ENCODE measurements at regions not wholly inside any gene's neighbourhood (a gene's known extent, or its start where the extent isn't known, plus 50 kb on each side); places are given as distances from the start of the nearest gene placed in this dataset.

- H3K9ac ChIP-seq (ENCODE audit: low read length): no peak overlapping the region
- H3K27me3 ChIP-seq (ENCODE audit: insufficient read depth, low read depth, low read length): no peaks in the 10 kb centered on the region
- H3K36me3 ChIP-seq (ENCODE audit: insufficient read depth, low read length): no peaks in the 10 kb centered on the region
- H3K4me2 ChIP-seq (ENCODE audit: low read length): no peak overlapping the region
- TF ChIP-seq TAF1 (IDR thresholded peaks at IDR 0.05; ENCODE audit: low read depth) (no peak), MXI1 (conservative IDR thresholded peaks at IDR 0.05; ENCODE audit: poor library complexity, severe bottlenecking) (no peak), EP300 (conservative IDR thresholded peaks at IDR 0.05; ENCODE audit: poor library complexity, severe bottlenecking) (no peak), EZH2 (IDR thresholded peaks at IDR 0.05; ENCODE audit: borderline replicate concordance, insufficient read depth, low read length, poor library complexity, severe bottlenecking) (no peak), SMC3 (conservative IDR thresholded peaks at IDR 0.05; ENCODE audit: poor library complexity) (no peak), POLR2AphosphoS5 (IDR thresholded peaks at IDR 0.05) (no peak), RAD21 (conservative IDR thresholded peaks at IDR 0.05) (no peak)
- TF ChIP-seq, protein P1, sequence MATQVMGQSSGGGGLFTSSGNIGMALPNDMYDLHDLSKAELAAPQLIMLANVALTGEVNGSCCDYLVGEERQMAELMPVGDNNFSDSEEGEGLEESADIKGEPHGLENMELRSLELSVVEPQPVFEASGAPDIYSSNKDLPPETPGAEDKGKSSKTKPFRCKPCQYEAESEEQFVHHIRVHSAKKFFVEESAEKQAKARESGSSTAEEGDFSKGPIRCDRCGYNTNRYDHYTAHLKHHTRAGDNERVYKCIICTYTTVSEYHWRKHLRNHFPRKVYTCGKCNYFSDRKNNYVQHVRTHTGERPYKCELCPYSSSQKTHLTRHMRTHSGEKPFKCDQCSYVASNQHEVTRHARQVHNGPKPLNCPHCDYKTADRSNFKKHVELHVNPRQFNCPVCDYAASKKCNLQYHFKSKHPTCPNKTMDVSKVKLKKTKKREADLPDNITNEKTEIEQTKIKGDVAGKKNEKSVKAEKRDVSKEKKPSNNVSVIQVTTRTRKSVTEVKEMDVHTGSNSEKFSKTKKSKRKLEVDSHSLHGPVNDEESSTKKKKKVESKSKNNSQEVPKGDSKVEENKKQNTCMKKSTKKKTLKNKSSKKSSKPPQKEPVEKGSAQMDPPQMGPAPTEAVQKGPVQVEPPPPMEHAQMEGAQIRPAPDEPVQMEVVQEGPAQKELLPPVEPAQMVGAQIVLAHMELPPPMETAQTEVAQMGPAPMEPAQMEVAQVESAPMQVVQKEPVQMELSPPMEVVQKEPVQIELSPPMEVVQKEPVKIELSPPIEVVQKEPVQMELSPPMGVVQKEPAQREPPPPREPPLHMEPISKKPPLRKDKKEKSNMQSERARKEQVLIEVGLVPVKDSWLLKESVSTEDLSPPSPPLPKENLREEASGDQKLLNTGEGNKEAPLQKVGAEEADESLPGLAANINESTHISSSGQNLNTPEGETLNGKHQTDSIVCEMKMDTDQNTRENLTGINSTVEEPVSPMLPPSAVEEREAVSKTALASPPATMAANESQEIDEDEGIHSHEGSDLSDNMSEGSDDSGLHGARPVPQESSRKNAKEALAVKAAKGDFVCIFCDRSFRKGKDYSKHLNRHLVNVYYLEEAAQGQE (IDR thresholded peaks at IDR 0.05; ENCODE audit: borderline replicate concordance): no peak
- TF ChIP-seq, protein P2, sequence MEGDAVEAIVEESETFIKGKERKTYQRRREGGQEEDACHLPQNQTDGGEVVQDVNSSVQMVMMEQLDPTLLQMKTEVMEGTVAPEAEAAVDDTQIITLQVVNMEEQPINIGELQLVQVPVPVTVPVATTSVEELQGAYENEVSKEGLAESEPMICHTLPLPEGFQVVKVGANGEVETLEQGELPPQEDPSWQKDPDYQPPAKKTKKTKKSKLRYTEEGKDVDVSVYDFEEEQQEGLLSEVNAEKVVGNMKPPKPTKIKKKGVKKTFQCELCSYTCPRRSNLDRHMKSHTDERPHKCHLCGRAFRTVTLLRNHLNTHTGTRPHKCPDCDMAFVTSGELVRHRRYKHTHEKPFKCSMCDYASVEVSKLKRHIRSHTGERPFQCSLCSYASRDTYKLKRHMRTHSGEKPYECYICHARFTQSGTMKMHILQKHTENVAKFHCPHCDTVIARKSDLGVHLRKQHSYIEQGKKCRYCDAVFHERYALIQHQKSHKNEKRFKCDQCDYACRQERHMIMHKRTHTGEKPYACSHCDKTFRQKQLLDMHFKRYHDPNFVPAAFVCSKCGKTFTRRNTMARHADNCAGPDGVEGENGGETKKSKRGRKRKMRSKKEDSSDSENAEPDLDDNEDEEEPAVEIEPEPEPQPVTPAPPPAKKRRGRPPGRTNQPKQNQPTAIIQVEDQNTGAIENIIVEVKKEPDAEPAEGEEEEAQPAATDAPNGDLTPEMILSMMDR (IDR thresholded peaks at IDR 0.05; ENCODE audit: poor library complexity, severe bottlenecking): no peak
- no peaks in the 10 kb centered on the region for H3K9me2 ChIP-seq (ENCODE audit: insufficient read depth, low read length)
- H3F3A ChIP-seq (ENCODE audit: insufficient read depth, low read length, poor library complexity, severe bottlenecking): no peaks in the 10 kb centered on the region
- H3K4me3 ChIP-seq (ENCODE audit: low read length): no peak overlapping the region
- no peak overlapping the region for H2AFZ ChIP-seq (ENCODE audit: low read depth, low read length)
- no peaks in the 10 kb centered on the region for H4K20me1 ChIP-seq (ENCODE audit: insufficient read depth)
- H3K9me3 ChIP-seq (ENCODE audit: low read length): no peaks in the 10 kb centered on the region
- no peak overlapping the region for H3K27ac ChIP-seq (ENCODE audit: low read length)
- H3K79me2 ChIP-seq (replicated peaks; ENCODE audit: insufficient read depth, low read length): no peaks in the 10 kb centered on the region
Measured at GRCh38 chr6:14276071-14276470, 158.5 kb downstream of the CD83 start.

- Histone ChIP-seq H3K36me3 (ENCODE audit: insufficient read depth, low read length) (no peaks in the 10 kb centered on the region), H3K9me3 (ENCODE audit: low read length) (no peaks in the 10 kb centered on the region), H3K9ac (ENCODE audit: low read length) (no peak overlapping the region), H2AFZ (ENCODE audit: low read depth, low read length) (no peak overlapping the region), H3F3A (ENCODE audit: insufficient read depth, low read length, poor library complexity, severe bottlenecking) (no peaks in the 10 kb centered on the region), H3K79me2 (replicated peaks; ENCODE audit: insufficient read depth, low read length) (no peaks in the 10 kb centered on the region), H3K4me3 (ENCODE audit: low read length) (no peak overlapping the region), H4K20me1 (ENCODE audit: insufficient read depth) (no peaks in the 10 kb centered on the region), H3K27me3 (ENCODE audit: insufficient read depth, low read depth, low read length) (no peaks in the 10 kb centered on the region), H3K4me2 (ENCODE audit: low read length) (no peak overlapping the region), H3K9me2 (ENCODE audit: insufficient read depth, low read length) (no peaks in the 10 kb centered on the region), H3K27ac (ENCODE audit: low read length) (no peak overlapping the region)
- TF ChIP-seq EP300 (conservative IDR thresholded peaks at IDR 0.05; ENCODE audit: poor library complexity, severe bottlenecking) (no peak), RAD21 (conservative IDR thresholded peaks at IDR 0.05) (no peak), POLR2AphosphoS5 (IDR thresholded peaks at IDR 0.05) (no peak), SMC3 (conservative IDR thresholded peaks at IDR 0.05; ENCODE audit: poor library complexity) (no peak)
Measured at GRCh38 chr6:14276667-14277404, 159.3 kb downstream of the CD83 start.
